ENCODE measurements at regions not wholly inside any gene's neighbourhood (a gene's known extent, or its start where the extent isn't known, plus 50 kb on each side); places are given as distances from the start of the nearest gene placed in this dataset.

- H3K9me3 ChIP-seq (ENCODE audit: control insufficient read depth in 3 of 3, low read length in 3 of 3): no peaks in the 10 kb centered on the region
- H3K9ac ChIP-seq (ENCODE audit: low read depth in 1 of 3, low read length in 3 of 3): no peak overlapping the region
- no peaks in the 10 kb centered on the region for H3K36me3 ChIP-seq (ENCODE audit: control insufficient read depth in 3 of 3, insufficient read depth in 3 of 3, low read length in 3 of 3)
- no peak overlapping the region for H3K4me3 ChIP-seq (ENCODE audit: low read length in 3 of 3)
- no peaks in the 10 kb centered on the region for H3K27me3 ChIP-seq (ENCODE audit: control insufficient read depth in 3 of 3, insufficient read depth in 3 of 3, low read length in 3 of 3)
- H3K27ac ChIP-seq (ENCODE audit: low read depth, low read length): no peak overlapping the region
- no peaks in the 10 kb centered on the region for H3K4me1 ChIP-seq (ENCODE audit: control insufficient read depth in 3 of 3, insufficient read depth in 3 of 3, low read length in 3 of 3)
Observed at GRCh38 chr13:81606074-81606473, 1265.1 kb upstream of the SPRY2 start.

- no peaks in the 10 kb centered on the region for H3K4me1 ChIP-seq (ENCODE audit: control insufficient read depth in 3 of 3, insufficient read depth in 3 of 3, low read length in 3 of 3)
- no peak overlapping the region for H3K9ac ChIP-seq (ENCODE audit: low read depth in 1 of 3, low read length in 3 of 3)
- H3K27me3 ChIP-seq (ENCODE audit: control insufficient read depth in 3 of 3, insufficient read depth in 3 of 3, low read length in 3 of 3): no peaks in the 10 kb centered on the region
Observed at GRCh38 chr13:81602241-81602640, 1261.3 kb upstream of the SPRY2 start.

GRCh38 chr13:81597101-81597500 is 1256.2 kb upstream of the SPRY2 start:
- H3K9me3 ChIP-seq (ENCODE audit: control insufficient read depth in 3 of 3, low read length in 3 of 3): no peaks in the 10 kb centered on the region
- H3K27me3 ChIP-seq (ENCODE audit: control insufficient read depth in 3 of 3, insufficient read depth in 3 of 3, low read length in 3 of 3): no peaks in the 10 kb centered on the region
- no peak overlapping the region for H3K27ac ChIP-seq (ENCODE audit: low read depth, low read length)
- H3K36me3 ChIP-seq (ENCODE audit: control insufficient read depth in 3 of 3, insufficient read depth in 3 of 3, low read length in 3 of 3): no peaks in the 10 kb centered on the region
- H3K4me3 ChIP-seq (ENCODE audit: low read length in 3 of 3): no peak overlapping the region
- no peak overlapping the region for H3K9ac ChIP-seq (ENCODE audit: low read depth in 1 of 3, low read length in 3 of 3)
- no peaks in the 10 kb centered on the region for H3K4me1 ChIP-seq (ENCODE audit: control insufficient read depth in 3 of 3, insufficient read depth in 3 of 3, low read length in 3 of 3)

More at GRCh38 chr13:81602241-81602640, 1261.3 kb upstream of the SPRY2 start:
- H3K4me3 ChIP-seq (ENCODE audit: low read length in 3 of 3): no peak overlapping the region
- no peaks in the 10 kb centered on the region for H3K36me3 ChIP-seq (ENCODE audit: control insufficient read depth in 3 of 3, insufficient read depth in 3 of 3, low read length in 3 of 3)
- no peak overlapping the region for H3K27ac ChIP-seq (ENCODE audit: low read depth, low read length)
- H3K9me3 ChIP-seq (ENCODE audit: control insufficient read depth in 3 of 3, low read length in 3 of 3): no peaks in the 10 kb centered on the region

GRCh38 chr13:81596224-81596753 is 1255.4 kb upstream of the SPRY2 start:
- Histone ChIP-seq H3K4me3 (ENCODE audit: low read length in 3 of 3) (no peak overlapping the region), H3K9ac (ENCODE audit: low read depth in 1 of 3, low read length in 3 of 3) (no peak overlapping the region), H3K27me3 (ENCODE audit: control insufficient read depth in 3 of 3, insufficient read depth in 3 of 3, low read length in 3 of 3) (no peaks in the 10 kb centered on the region), H3K36me3 (ENCODE audit: control insufficient read depth in 3 of 3, insufficient read depth in 3 of 3, low read length in 3 of 3) (no peaks in the 10 kb centered on the region), H3K27ac (ENCODE audit: low read depth, low read length) (no peak overlapping the region), H3K4me1 (ENCODE audit: control insufficient read depth in 3 of 3, insufficient read depth in 3 of 3, low read length in 3 of 3) (no peaks in the 10 kb centered on the region), H3K9me3 (ENCODE audit: control insufficient read depth in 3 of 3, low read length in 3 of 3) (no peaks in the 10 kb centered on the region)

GRCh38 chr13:81591528-81592220 is 1250.7 kb upstream of the SPRY2 start:
- Histone ChIP-seq H3K27ac (ENCODE audit: low read depth, low read length) (no peak overlapping the region), H3K36me3 (ENCODE audit: control insufficient read depth in 3 of 3, insufficient read depth in 3 of 3, low read length in 3 of 3) (no peaks in the 10 kb centered on the region), H3K27me3 (ENCODE audit: control insufficient read depth in 3 of 3, insufficient read depth in 3 of 3, low read length in 3 of 3) (no peaks in the 10 kb centered on the region), H3K4me3 (ENCODE audit: low read length in 3 of 3) (no peak overlapping the region), H3K9ac (ENCODE audit: low read depth in 1 of 3, low read length in 3 of 3) (no peak overlapping the region), H3K4me1 (ENCODE audit: control insufficient read depth in 3 of 3, insufficient read depth in 3 of 3, low read length in 3 of 3) (no peaks in the 10 kb centered on the region), H3K9me3 (ENCODE audit: control insufficient read depth in 3 of 3, low read length in 3 of 3) (no peaks in the 10 kb centered on the region)

- no peak overlapping the region for H3K4me3 ChIP-seq (ENCODE audit: low read length in 3 of 3)
- no peaks in the 10 kb centered on the region for H3K36me3 ChIP-seq (ENCODE audit: control insufficient read depth in 3 of 3, insufficient read depth in 3 of 3, low read length in 3 of 3)
- H3K9me3 ChIP-seq (ENCODE audit: control insufficient read depth in 3 of 3, low read length in 3 of 3): no peaks in the 10 kb centered on the region
- H3K27me3 ChIP-seq (ENCODE audit: control insufficient read depth in 3 of 3, insufficient read depth in 3 of 3, low read length in 3 of 3): no peaks in the 10 kb centered on the region
- no peak overlapping the region for H3K27ac ChIP-seq (ENCODE audit: low read depth, low read length)
- H3K4me1 ChIP-seq (ENCODE audit: control insufficient read depth in 3 of 3, insufficient read depth in 3 of 3, low read length in 3 of 3): no peaks in the 10 kb centered on the region
- no peak overlapping the region for H3K9ac ChIP-seq (ENCODE audit: low read depth in 1 of 3, low read length in 3 of 3)
Observed at GRCh38 chr13:81582381-81582780, 1241.5 kb upstream of the SPRY2 start.

GRCh38 chr13:81577601-81578195 is 1236.8 kb upstream of the SPRY2 start:
- Histone ChIP-seq H3K4me1 (ENCODE audit: control insufficient read depth in 3 of 3, insufficient read depth in 3 of 3, low read length in 3 of 3) (no peaks in the 10 kb centered on the region), H3K4me3 (ENCODE audit: low read length in 3 of 3) (no peak overlapping the region), H3K9ac (ENCODE audit: low read depth in 1 of 3, low read length in 3 of 3) (no peak overlapping the region), H3K27ac (ENCODE audit: low read depth, low read length) (no peak overlapping the region), H3K27me3 (ENCODE audit: control insufficient read depth in 3 of 3, insufficient read depth in 3 of 3, low read length in 3 of 3) (no peaks in the 10 kb centered on the region), H3K36me3 (ENCODE audit: control insufficient read depth in 3 of 3, insufficient read depth in 3 of 3, low read length in 3 of 3) (no peaks in the 10 kb centered on the region), H3K9me3 (ENCODE audit: control insufficient read depth in 3 of 3, low read length in 3 of 3) (no peaks in the 10 kb centered on the region)

GRCh38 chr13:81568824-81569223 is 1227.9 kb upstream of the SPRY2 start:
- Histone ChIP-seq H3K4me3 (ENCODE audit: low read length in 3 of 3) (no peak overlapping the region), H3K4me1 (ENCODE audit: control insufficient read depth in 3 of 3, insufficient read depth in 3 of 3, low read length in 3 of 3) (no peaks in the 10 kb centered on the region), H3K27ac (ENCODE audit: low read depth, low read length) (no peak overlapping the region), H3K36me3 (ENCODE audit: control insufficient read depth in 3 of 3, insufficient read depth in 3 of 3, low read length in 3 of 3) (no peaks in the 10 kb centered on the region), H3K9ac (ENCODE audit: low read depth in 1 of 3, low read length in 3 of 3) (no peak overlapping the region), H3K9me3 (ENCODE audit: control insufficient read depth in 3 of 3, low read length in 3 of 3) (no peaks in the 10 kb centered on the region), H3K27me3 (ENCODE audit: control insufficient read depth in 3 of 3, insufficient read depth in 3 of 3, low read length in 3 of 3) (no peaks in the 10 kb centered on the region)

GRCh38 chr13:81565849-81566248 is 1224.9 kb upstream of the SPRY2 start:
- no peak overlapping the region for H3K9ac ChIP-seq (ENCODE audit: low read depth in 1 of 3, low read length in 3 of 3)
- H3K9me3 ChIP-seq (ENCODE audit: control insufficient read depth in 3 of 3, low read length in 3 of 3): no peaks in the 10 kb centered on the region
- H3K4me1 ChIP-seq (ENCODE audit: control insufficient read depth in 3 of 3, insufficient read depth in 3 of 3, low read length in 3 of 3): no peaks in the 10 kb centered on the region
- no peak overlapping the region for H3K27ac ChIP-seq (ENCODE audit: low read depth, low read length)
- no peaks in the 10 kb centered on the region for H3K27me3 ChIP-seq (ENCODE audit: control insufficient read depth in 3 of 3, insufficient read depth in 3 of 3, low read length in 3 of 3)
- no peaks in the 10 kb centered on the region for H3K36me3 ChIP-seq (ENCODE audit: control insufficient read depth in 3 of 3, insufficient read depth in 3 of 3, low read length in 3 of 3)
- H3K4me3 ChIP-seq (ENCODE audit: low read length in 3 of 3): no peak overlapping the region

GRCh38 chr13:81563091-81563490 is 1222.2 kb upstream of the SPRY2 start:
- Histone ChIP-seq H3K4me3 (ENCODE audit: low read length in 3 of 3) (no peak overlapping the region), H3K27ac (ENCODE audit: low read depth, low read length) (no peak overlapping the region), H3K9me3 (ENCODE audit: control insufficient read depth in 3 of 3, low read length in 3 of 3) (no peaks in the 10 kb centered on the region), H3K36me3 (ENCODE audit: control insufficient read depth in 3 of 3, insufficient read depth in 3 of 3, low read length in 3 of 3) (no peaks in the 10 kb centered on the region), H3K27me3 (ENCODE audit: control insufficient read depth in 3 of 3, insufficient read depth in 3 of 3, low read length in 3 of 3) (no peaks in the 10 kb centered on the region), H3K4me1 (ENCODE audit: control insufficient read depth in 3 of 3, insufficient read depth in 3 of 3, low read length in 3 of 3) (no peaks in the 10 kb centered on the region), H3K9ac (ENCODE audit: low read depth in 1 of 3, low read length in 3 of 3) (no peak overlapping the region)
